Neutrophil (primary cell): ENCODE measurements at regions not wholly inside any gene's neighbourhood (a gene's known extent, or its start where the extent isn't known, plus 50 kb on each side); places are given as distances from the start of the nearest gene placed in this dataset.
"Not testable (repeated sequence)": the region's sequence is repeated elsewhere in the genome, so short reads cannot be mapped to it uniquely, and the experiment has no call there.

Experiments
- H3K27ac ChIP-seq: fragments of 200-600 bp; sonication (generic); 2 replicates; pipeline ENCODE4 v1.5.1; 2016; ENCODE audit warnings: mild to moderate bottlenecking, moderate library complexity
- H3K27me3 ChIP-seq: fragments of 200-600 bp; sonication (generic); 2 replicates; pipeline ENCODE4 v1.6.0; 2016; ENCODE audit warnings: mild to moderate bottlenecking
- H3K36me3 ChIP-seq: fragments of 200-600 bp; sonication (generic); 2 replicates; pipeline ENCODE4 v1.5.1; 2017
- H3K4me1 ChIP-seq, 2 experiments: fragments of 200-600 bp in 1 of 2; sonication (generic) in 1 of 2; 1 replicate in 1 of 2; 2 replicates in 1 of 2; pipeline versions ENCODE4 v1.5.1 to v1.6.1; 2013 to 2016; ENCODE audit warnings: low read depth in 1 of 2, low read length in 1 of 2, mild to moderate bottlenecking in 1 of 2, moderate library complexity in 1 of 2; ENCODE audit not compliant: control insufficient read depth in 1 of 2, insufficient read depth in 1 of 2
- H3K4me3 ChIP-seq, 2 experiments: fragments of 200-600 bp in 1 of 2; sonication (generic) in 1 of 2; 1 replicate in 1 of 2; 2 replicates in 1 of 2; pipeline ENCODE4 v1.5.1; 2013 to 2016; ENCODE audit warnings: low read depth in 1 of 2, low read length in 1 of 2, mild to moderate bottlenecking in 1 of 2, moderate library complexity in 1 of 2
- H3K9me3 ChIP-seq: fragments of 200-600 bp; sonication (generic); 2 replicates; pipeline ENCODE4 v1.5.1; 2016
- CTCF ChIP-seq: fragments of 200-600 bp; sonication (generic); IDR thresholded peaks from 2 replicates; pipeline ENCODE4 v1.5.1; 2016; ENCODE audit warnings: antibody characterized with exemption

GRCh38 chr16:58807276-58807675 is 73.2 kb upstream of the GOT2 start:
- H3K27ac ChIP-seq, result no peak overlapping the region
- H3K36me3 ChIP-seq, result no peaks in the 10 kb centered on the region
- no peak for TF ChIP-seq CTCF
- no peaks in the 10 kb centered on the region for H3K27me3 ChIP-seq
- no peaks in the 10 kb centered on the region for H3K9me3 ChIP-seq
- H3K4me3 ChIP-seq, result no peak overlapping the region
- H3K4me1 ChIP-seq, result no peaks in the 10 kb centered on the region

- no peak for TF ChIP-seq CTCF
- Histone ChIP-seq H3K27me3 (no peaks in the 10 kb centered on the region), H3K36me3 (no peaks in the 10 kb centered on the region), H3K9me3 (no peaks in the 10 kb centered on the region), H3K27ac (no peak overlapping the region), H3K4me3 (no peak overlapping the region), H3K4me1 (no peaks in the 10 kb centered on the region)
Observed at GRCh38 chr16:58801838-58802237, 67.7 kb upstream of the GOT2 start.

- no peaks in the 10 kb centered on the region for H3K4me1 ChIP-seq
- no peaks in the 10 kb centered on the region for H3K9me3 ChIP-seq
- H3K4me3 ChIP-seq, result no peak overlapping the region
- H3K27ac ChIP-seq, result no peak overlapping the region
- no peak for TF ChIP-seq CTCF
- H3K27me3 ChIP-seq, result no peaks in the 10 kb centered on the region
- no peaks in the 10 kb centered on the region for H3K36me3 ChIP-seq
Observed at GRCh38 chr16:58797137-58797801, 63.2 kb upstream of the GOT2 start.

GRCh38 chr16:58793366-58793765 is 59.2 kb upstream of the GOT2 start:
- H3K36me3 ChIP-seq, result no peaks in the 10 kb centered on the region
- no peak overlapping the region for H3K4me3 ChIP-seq
- no peaks in the 10 kb centered on the region for H3K27me3 ChIP-seq
- no peak overlapping the region for H3K27ac ChIP-seq
- no peaks in the 10 kb centered on the region for H3K9me3 ChIP-seq
- TF ChIP-seq CTCF, result no peak
- H3K4me1 ChIP-seq, result no peaks in the 10 kb centered on the region

- H3K27me3 ChIP-seq, result no peaks in the 10 kb centered on the region
- H3K36me3 ChIP-seq, result no peaks in the 10 kb centered on the region
- TF ChIP-seq CTCF, result no peak
- no peaks in the 10 kb centered on the region for H3K4me1 ChIP-seq
- H3K4me3 ChIP-seq, result no peak overlapping the region
- no peaks in the 10 kb centered on the region for H3K9me3 ChIP-seq
- H3K27ac ChIP-seq, result no peak overlapping the region
Observed at GRCh38 chr16:58792188-58792587, 58.1 kb upstream of the GOT2 start.

- H3K27me3 ChIP-seq, H3K4me1 ChIP-seq: not testable (repeated sequence)
Observed at GRCh38 chr16:58790816-58791557, 56.9 kb upstream of the GOT2 start.

More at GRCh38 chr16:58790816-58791557, 56.9 kb upstream of the GOT2 start:
- H3K27ac ChIP-seq, H3K36me3 ChIP-seq, H3K4me3 ChIP-seq, H3K9me3 ChIP-seq: not testable (repeated sequence)
